COLO668 (cell line): ENCODE measurements at regions not wholly inside any gene's neighbourhood (a gene's known extent, or its start where the extent isn't known, plus 50 kb on each side); places are given as distances from the start of the nearest gene placed in this dataset.
"Not testable (repeated sequence)": the region's sequence is repeated elsewhere in the genome, so short reads cannot be mapped to it uniquely, and the experiment has no call there.

Experiments used
- DNase-seq: peaks from one replicate; lab custom pipeline; 2025; ENCODE audit not compliant: unreplicated experiment; lab: John Stamatoyannopoulos, UW

GRCh38 chr6:18586133-18586532 is 199.0 kb downstream of the RNF144B start:
- peak; percentile 9 for DNase-seq

- DNase-seq = peak; percentile 46
Measured at GRCh38 chr6:18595774-18596530, 208.8 kb downstream of the RNF144B start.

- no peak for DNase-seq
Measured at GRCh38 chr6:18596531-18596835, 209.3 kb downstream of the RNF144B start.

- DNase-seq = no peak
Measured at GRCh38 chr6:18598551-18599264, 211.6 kb downstream of the RNF144B start.

GRCh38 chr6:18600255-18600654 is 213.1 kb downstream of the RNF144B start:
- DNase-seq = no peak

GRCh38 chr6:18601516-18602020 is 214.4 kb downstream of the RNF144B start:
- DNase-seq = no peak

- DNase-seq = no peak
Measured at GRCh38 chr6:18602931-18603330, 215.8 kb downstream of the RNF144B start.

GRCh38 chr6:18603361-18603760 is 216.2 kb downstream of the RNF144B start:
- no peak for DNase-seq

GRCh38 chr6:18605841-18606240 is 218.7 kb downstream of the RNF144B start:
- DNase-seq = no peak

GRCh38 chr6:18609715-18610114 is 222.6 kb downstream of the RNF144B start:
- DNase-seq = no peak

- no peak for DNase-seq
Measured at GRCh38 chr6:18613319-18613925, 226.3 kb downstream of the RNF144B start.

- no peak for DNase-seq
Measured at GRCh38 chr6:18629571-18629970, 242.4 kb downstream of the RNF144B start.

GRCh38 chr6:18632670-18633410 is 245.7 kb downstream of the RNF144B start:
- DNase-seq = no peak

GRCh38 chr6:18634912-18635311 is 247.8 kb downstream of the RNF144B start:
- DNase-seq = no peak

- no peak for DNase-seq
Measured at GRCh38 chr6:18640134-18640533, 253.0 kb downstream of the RNF144B start.

GRCh38 chr6:18640754-18641153 is 253.6 kb downstream of the RNF144B start:
- no peak for DNase-seq

- no peak for DNase-seq
Measured at GRCh38 chr6:18654821-18655220, 267.7 kb downstream of the RNF144B start.

- DNase-seq = no peak
Measured at GRCh38 chr6:18656506-18656905, 269.4 kb downstream of the RNF144B start.

- not testable (repeated sequence) for DNase-seq
Measured at GRCh38 chr6:18659994-18660393, 272.8 kb downstream of the RNF144B start.

- DNase-seq = peak; percentile 49
Measured at GRCh38 chr6:18663011-18663410, 275.9 kb downstream of the RNF144B start.

GRCh38 chr6:18664401-18664800 is 277.3 kb downstream of the RNF144B start:
- DNase-seq = no peak
